ENCODE measurements at regions not wholly inside any gene's neighbourhood (a gene's known extent, or its start where the extent isn't known, plus 50 kb on each side); places are given as distances from the start of the nearest gene placed in this dataset.
"Not testable (repeated sequence)": the region's sequence is repeated elsewhere in the genome, so short reads cannot be mapped to it uniquely, and the experiment has no call there.

DNA sequence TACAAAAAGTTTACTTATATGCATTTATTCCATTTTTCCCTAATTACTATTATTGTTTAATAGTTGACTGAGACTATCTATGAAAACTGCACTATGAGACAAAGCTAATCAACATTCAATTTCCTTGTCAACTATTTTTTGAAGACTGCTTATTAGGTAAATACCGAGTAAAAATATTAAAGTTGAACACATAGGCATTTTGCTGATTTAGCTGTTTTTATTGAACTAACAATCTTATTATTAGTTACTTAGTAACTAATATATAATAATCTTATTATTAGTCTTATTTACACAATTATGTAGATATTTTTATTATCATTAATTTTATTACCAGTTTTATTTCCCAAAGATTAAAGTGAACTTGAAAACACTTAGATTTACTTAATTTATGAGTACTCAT, 728.8 kb downstream of the TENT5A start:
- H3K36me3 Mint-ChIP-seq, result no peaks in the 10 kb centered on the region
- DNase-seq (ENCODE audit: low spot score in 2 of 2) (no peak), ATAC-seq (no peak)
- H3K27ac Mint-ChIP-seq, result no peak overlapping the region
- H3K9me3 Mint-ChIP-seq, result peaks cover 8 to 10% of the 10 kb centered on the region in 2 donors

DNA sequence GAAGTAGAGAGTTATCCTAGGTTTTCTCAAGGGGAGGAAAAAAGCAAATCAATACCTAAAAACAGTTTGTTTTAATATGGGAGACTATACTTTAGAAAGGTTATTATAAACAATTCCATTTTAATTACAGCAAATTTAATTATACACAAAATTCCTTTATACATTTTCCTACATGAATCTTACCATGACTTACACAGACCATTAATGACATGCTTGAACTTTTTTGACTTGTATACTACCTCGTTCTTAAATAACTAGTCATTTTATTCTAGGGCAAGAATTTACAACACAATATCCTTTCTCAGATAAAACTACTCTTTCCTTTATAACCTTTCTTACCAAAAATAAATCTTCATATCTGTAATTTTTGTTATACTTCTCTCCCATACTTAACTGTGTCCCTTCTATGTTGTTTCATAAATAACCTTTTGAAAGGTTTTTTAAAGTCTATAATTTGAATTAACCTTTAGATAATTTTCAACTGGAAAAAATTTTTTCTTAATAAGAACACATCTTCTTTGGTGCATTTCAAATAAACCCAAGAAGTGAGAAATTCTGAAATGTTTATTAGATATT, 729.4 kb downstream of the TENT5A start:
- ATAC-seq (no peak), DNase-seq (ENCODE audit: low spot score in 2 of 2) (no peak)
- H3K36me3 Mint-ChIP-seq, result no peaks in the 10 kb centered on the region
- no peak overlapping the region for H3K27ac Mint-ChIP-seq
- peaks cover 8 to 10% of the 10 kb centered on the region in 2 donors for H3K9me3 Mint-ChIP-seq

DNA sequence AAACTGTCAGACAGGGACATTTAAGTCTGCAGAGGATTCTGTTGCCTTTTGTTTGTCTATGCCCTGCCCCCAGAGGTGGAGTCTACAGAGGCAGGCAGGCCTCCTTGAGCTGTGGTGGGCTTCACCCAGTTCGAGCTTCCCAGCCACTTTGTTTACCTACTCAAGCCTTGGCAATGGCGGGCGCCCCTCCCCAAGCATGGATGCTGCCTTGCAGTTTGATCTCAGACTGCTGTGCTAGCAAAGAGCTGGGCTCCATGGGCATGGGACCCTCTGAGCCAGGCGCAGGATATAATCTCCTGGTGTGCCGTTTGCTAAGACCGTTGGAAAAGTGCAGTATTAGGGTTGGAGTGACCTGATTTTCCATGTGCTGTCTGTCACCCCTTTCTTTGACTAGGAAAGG, 734.9 kb downstream of the TENT5A start:
- DNase-seq (ENCODE audit: low spot score in 2 of 2); ATAC-seq; H3K27ac Mint-ChIP-seq; H3K36me3 Mint-ChIP-seq: not testable (repeated sequence)
- peaks cover 6 to 19% of the 10 kb centered on the region in 2 donors for H3K9me3 Mint-ChIP-seq

DNA sequence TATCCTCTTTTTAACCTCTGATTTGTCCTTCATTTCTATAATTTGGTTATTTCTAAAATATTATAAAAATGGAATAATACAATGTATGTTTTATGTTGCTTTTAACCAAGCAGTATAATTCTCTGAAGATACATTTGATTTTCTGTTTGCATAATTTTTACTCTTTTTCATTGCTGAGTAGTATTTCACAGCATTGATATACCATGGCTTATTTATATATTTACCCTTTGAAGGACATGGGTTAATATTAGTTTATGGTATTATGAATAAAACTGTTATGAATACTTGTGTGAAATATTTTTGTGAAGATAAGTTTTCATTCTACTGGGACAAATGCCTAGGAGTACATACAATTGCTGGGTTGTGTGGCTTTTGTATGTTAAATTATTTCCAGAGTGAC, 748.6 kb downstream of the TENT5A start:
- ATAC-seq (no peak), DNase-seq (ENCODE audit: low spot score in 2 of 2) (no peak)

DNA sequence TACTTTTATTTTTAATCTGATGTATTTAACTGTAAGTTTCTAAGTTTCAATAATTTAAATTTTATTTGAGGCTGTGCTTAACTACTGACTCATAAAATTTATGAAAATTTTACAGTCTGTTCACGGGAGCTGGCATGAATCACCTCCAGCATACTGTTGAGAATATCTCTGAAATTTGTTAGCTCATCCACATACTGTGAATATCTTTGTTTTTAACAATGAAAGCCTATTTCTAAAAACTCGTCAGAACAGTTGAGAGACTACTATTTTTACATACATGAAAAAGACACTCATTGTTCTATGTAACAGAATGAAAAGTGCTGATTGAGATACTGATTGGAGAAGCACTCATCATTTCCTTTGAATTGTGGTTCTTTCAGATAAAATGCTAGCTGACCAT, 749.3 kb downstream of the TENT5A start:
- no peak for ATAC-seq

More for the DNA sequence above, 748.6 kb downstream of the TENT5A start:
- no peak overlapping the region for H3K27ac Mint-ChIP-seq
- H3K9me3 Mint-ChIP-seq, result peaks cover 4 to 13% of the 10 kb centered on the region in 2 donors
- no peaks in the 10 kb centered on the region for H3K36me3 Mint-ChIP-seq

DNA sequence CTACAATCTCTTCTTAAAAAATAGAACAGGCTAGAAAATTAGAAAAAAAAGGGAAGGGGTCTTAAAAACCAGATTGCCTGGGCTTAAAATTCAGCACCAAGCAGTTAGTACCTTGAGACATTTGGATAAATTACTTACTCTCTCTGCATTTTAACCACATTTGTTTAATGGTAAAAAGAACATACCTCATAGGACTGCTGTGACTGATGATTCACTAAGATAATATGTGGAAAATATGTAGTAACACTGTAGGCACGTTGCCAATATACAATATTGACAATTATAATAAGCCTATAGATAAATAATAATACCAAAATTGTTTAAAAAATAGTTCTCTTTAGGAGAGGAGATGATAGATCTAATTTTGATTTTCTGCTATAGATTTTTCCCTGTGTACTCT, 750.4 kb downstream of the TENT5A start:
- ATAC-seq, result no peak
- no peak for DNase-seq (ENCODE audit: low spot score in 2 of 2)
- H3K9me3 Mint-ChIP-seq, result peaks cover 0 to 13% of the 10 kb centered on the region in 2 donors
- H3K36me3 Mint-ChIP-seq, result no peaks in the 10 kb centered on the region
- H3K27ac Mint-ChIP-seq, result no peak overlapping the region

More for the DNA sequence above, 749.3 kb downstream of the TENT5A start:
- Mint-ChIP-seq H3K9me3 (peaks cover 0 to 13% of the 10 kb centered on the region in 2 donors), H3K27ac (no peak overlapping the region), H3K36me3 (no peaks in the 10 kb centered on the region)
- DNase-seq (ENCODE audit: low spot score in 2 of 2), result no peak

DNA sequence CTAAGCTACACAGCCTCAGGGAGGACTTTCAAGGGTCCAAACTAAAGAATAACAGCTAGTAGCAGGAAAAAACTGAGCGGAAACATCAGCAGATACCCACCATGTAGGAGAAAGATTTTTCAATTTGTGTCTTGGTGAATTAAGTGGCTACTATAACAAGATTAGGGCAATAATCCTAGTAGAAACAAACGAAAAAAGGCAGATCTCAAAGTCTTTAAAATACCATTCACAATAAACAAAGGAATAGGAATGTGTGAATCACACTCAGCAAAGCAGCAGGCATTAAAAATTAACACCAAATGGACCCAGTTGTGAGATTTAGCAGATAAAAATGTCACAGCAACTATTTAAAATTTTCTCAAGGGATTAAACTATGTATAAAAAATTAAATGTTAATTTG, 761.2 kb downstream of the TENT5A start:
- H3K27ac Mint-ChIP-seq, result no peak overlapping the region
- no peak for ATAC-seq
- H3K36me3 Mint-ChIP-seq, result no peaks in the 10 kb centered on the region
- no peak for DNase-seq (ENCODE audit: low spot score in 2 of 2)
- peaks cover 6 to 15% of the 10 kb centered on the region in 2 donors for H3K9me3 Mint-ChIP-seq

DNA sequence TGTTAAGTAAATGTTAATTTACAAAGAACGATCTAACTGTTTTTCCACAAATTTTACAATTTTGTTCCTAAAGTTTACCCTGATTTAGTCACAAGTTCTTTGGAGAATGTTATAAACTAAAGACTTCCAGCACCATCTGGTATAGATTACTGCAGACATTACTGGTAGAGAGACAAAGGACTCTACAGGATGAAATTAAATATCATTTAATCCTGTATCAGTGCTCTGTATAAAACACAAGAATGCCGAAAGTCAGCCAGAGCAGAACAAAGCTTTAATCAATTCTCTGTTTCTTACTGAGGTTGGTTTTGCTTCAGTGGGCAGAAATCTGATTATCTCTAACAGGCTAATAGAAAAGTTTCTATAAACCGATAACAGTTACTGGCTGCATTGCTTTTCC, 763.6 kb downstream of the TENT5A start:
- H3K36me3 Mint-ChIP-seq, result no peaks in the 10 kb centered on the region
- H3K27ac Mint-ChIP-seq, result no peak overlapping the region

DNA sequence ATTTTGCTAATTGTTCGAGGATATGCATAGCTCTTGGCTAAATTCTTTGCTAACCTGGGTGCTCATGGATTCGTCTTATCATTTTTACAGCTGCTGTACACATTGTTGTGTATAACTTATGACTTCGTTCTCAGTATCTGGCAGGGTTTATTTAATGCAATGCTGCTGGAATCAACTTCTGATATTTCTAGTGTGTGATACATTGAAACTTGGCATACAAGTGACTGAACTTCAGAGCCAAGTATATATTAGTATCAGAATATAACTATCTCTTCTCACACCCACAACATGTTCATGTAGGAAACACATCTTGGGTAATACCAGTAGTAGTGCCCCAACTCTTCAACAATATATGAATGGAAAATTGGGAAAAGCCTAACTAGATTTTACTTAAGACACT, 764.2 kb downstream of the TENT5A start:
- no peak for DNase-seq (ENCODE audit: low spot score in 2 of 2)
- Mint-ChIP-seq H3K9me3 (peaks cover 10 to 11% of the 10 kb centered on the region in 2 donors), H3K27ac (no peak overlapping the region), H3K36me3 (no peaks in the 10 kb centered on the region)
- no peak for ATAC-seq

More for the DNA sequence above, 763.6 kb downstream of the TENT5A start:
- ATAC-seq (no peak), DNase-seq (ENCODE audit: low spot score in 2 of 2) (no peak)
- H3K9me3 Mint-ChIP-seq, result peaks cover 7 to 11% of the 10 kb centered on the region in 2 donors

DNA sequence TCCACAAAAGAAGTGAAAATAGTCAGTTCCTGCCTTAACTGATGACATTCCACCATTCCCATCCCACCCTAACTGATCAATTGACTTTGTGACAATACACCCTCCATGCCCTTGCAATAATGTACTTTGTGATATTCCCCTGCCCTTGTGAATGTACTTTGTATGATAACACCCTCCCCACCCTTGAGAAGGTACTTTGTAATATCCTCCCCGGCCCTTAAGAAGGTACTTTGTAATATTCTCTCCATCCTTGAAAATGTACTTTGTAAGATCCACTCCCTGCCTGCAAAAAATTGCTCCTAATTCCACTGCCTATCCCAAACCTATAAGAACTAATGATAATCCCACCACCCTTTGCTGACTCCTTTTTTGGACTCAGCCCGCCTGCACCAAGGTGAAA, 771.3 kb downstream of the TENT5A start:
- H3K36me3 Mint-ChIP-seq; H3K27ac Mint-ChIP-seq; DNase-seq (ENCODE audit: low spot score in 2 of 2); ATAC-seq: not testable (repeated sequence)
- H3K9me3 Mint-ChIP-seq, result peaks cover 9 to 11% of the 10 kb centered on the region in 2 donors

DNA sequence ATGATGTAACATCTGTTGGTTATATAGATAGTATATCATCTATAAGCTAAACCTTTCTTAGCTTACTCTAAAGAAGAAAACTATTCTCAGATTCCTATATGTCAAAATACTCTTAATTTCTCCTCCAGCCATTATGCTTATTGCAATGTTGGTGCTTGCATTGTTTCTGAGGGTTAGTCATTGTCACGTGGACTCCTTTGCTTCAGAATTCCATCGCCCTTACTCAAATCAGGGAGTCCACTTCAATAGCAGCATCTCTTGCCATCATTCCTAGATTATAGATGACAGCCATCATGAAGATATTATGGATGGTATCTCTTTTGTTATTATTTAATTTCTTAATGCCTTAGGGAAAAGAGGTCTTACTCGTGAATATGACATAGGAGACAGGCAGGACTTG, 776.1 kb downstream of the TENT5A start:
- Mint-ChIP-seq H3K9me3 (peaks cover 5 to 9% of the 10 kb centered on the region in 2 donors), H3K36me3 (no peaks in the 10 kb centered on the region), H3K27ac (no peak overlapping the region)
- DNase-seq (ENCODE audit: low spot score in 2 of 2), result no peak
- ATAC-seq, result no peak

DNA sequence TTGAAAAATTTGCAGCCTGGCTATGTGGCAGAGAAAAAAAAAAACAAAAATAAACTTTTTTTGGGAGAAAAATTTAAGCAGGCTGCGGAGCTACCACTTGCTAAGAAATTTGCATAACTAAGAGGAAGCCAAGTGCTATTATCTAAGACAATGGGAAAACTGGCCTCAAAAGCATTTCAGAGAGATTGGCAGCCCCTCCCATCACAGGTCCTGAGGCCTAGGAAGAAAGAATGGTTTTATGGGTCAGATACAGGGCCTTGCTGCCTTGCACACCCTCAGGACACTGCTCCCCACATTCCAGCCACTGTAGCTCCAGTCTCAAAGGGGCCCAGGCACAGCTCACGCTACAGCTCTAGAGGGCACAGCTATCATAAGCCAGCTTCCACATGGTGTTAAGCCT, 777.9 kb downstream of the TENT5A start:
- Mint-ChIP-seq H3K27ac (no peak overlapping the region), H3K9me3 (peaks cover 5 to 6% of the 10 kb centered on the region in 2 donors), H3K36me3 (no peaks in the 10 kb centered on the region)
- ATAC-seq (no peak), DNase-seq (ENCODE audit: low spot score in 2 of 2) (no peak)

DNA sequence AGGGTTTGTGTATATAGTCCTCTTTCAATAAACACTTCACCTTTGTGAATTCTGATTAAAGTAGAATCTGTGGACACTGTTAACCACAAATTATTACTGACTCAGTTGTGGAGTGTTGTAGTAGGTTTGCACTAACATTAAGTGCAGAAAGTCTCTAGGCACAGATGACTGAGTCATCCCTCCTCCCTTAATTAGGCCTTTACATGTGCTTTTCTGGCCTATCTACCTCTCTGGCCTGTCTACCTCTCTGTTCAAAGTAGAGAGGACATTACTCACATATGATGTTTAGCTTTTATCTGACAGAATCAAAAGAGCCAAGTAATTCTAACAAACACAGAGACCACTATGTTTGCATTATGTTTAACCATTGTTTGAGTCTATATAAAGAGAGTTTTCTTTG, 783.0 kb downstream of the TENT5A start:
- no peaks in the 10 kb centered on the region for H3K36me3 Mint-ChIP-seq
- no peak overlapping the region for H3K27ac Mint-ChIP-seq
- ATAC-seq, result no peak
- no peaks in the 10 kb centered on the region for H3K9me3 Mint-ChIP-seq
- no peak for DNase-seq (ENCODE audit: low spot score in 2 of 2)

DNA sequence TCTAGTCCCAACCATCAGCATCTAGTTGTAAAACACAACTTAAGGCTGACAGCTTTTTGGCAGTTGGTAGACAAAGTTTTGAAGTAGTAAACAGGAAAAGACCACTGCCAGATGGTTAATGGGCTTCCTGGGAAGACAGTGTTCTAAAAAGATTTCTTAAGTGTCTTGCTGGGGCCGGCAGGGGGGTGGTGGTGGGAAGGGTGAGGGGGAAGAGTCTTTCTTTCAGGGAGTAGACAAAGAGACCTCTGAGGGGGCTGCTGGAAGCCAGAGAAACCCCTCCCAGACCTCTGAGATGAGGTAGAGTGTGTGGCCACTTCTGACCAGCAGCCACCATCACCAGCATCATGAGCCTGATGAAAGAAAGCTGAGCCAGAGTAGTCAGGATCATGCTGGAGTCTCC, 784.9 kb downstream of the TENT5A start:
- H3K9me3 Mint-ChIP-seq, result no peaks in the 10 kb centered on the region
- DNase-seq (ENCODE audit: low spot score in 2 of 2), result no peak
- H3K27ac Mint-ChIP-seq, result no peak overlapping the region
- H3K36me3 Mint-ChIP-seq, result no peaks in the 10 kb centered on the region
- no peak for ATAC-seq

DNA sequence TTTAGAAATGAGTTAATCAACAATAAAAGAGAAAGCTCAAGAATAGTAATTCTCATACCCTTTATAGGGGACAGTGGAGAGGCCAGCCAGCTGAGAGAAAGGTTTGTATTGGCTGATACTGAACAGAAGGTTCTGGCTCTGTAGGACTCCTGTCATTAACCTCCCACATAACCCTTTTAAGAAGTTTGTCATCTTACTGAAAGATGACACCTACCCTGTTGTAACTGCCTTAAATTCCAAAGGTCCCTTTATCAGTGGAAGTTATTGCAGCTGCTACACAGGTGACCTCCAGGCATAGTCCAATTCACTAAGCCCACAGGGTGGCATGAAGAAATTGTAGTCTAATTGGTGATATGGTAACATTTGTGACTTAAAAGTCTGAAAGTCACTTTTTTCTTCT, 790.1 kb downstream of the TENT5A start:
- ATAC-seq, result no peak
- Mint-ChIP-seq H3K36me3 (no peaks in the 10 kb centered on the region), H3K9me3 (no peaks in the 10 kb centered on the region), H3K27ac (no peak overlapping the region)
- no peak for DNase-seq (ENCODE audit: low spot score in 2 of 2)

DNA sequence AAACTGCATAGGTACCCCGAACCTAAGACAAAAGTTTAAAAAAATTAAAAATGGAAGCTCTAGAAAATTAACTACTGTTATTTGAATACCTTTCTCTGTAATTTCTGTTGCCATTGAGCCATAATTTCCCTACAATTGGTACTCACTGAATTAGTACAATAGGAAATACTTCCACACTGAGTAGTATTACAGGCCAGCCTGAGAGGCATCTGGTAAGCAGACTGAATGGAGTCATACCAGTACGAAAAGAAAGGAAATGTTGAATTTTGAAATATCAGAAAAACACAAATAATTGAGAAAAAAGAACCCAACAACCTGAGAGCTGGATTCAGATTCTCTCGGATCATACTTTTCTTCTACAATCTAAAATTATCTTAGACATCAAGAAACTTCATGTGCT, 791.3 kb downstream of the TENT5A start:
- no peaks in the 10 kb centered on the region for H3K36me3 Mint-ChIP-seq
- ATAC-seq (no peak), DNase-seq (ENCODE audit: low spot score in 2 of 2) (no peak)
- no peak overlapping the region for H3K27ac Mint-ChIP-seq
- no peaks in the 10 kb centered on the region for H3K9me3 Mint-ChIP-seq

DNA sequence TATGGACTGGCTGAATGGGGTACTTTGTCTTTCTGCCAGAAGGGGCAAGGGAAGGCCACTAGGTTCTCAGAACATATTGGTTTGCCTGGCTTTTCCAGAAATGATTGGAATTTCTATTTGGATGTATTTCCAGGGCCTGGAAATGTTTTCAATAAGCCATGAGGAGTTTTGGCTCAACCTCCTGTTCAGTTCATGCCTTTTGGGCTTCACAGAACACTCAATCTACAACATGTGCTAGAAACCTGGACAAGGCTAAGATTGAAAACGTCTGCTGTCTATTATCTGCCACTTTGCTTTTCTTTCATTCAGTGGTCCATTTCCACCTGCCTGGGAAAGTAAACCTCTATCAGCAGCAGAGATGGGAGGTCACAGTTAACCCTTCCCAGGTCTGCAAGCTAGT, 793.4 kb downstream of the TENT5A start:
- ATAC-seq (no peak), DNase-seq (ENCODE audit: low spot score in 2 of 2) (no peak)
- no peaks in the 10 kb centered on the region for H3K9me3 Mint-ChIP-seq
- H3K27ac Mint-ChIP-seq, result no peak overlapping the region
- H3K36me3 Mint-ChIP-seq, result no peaks in the 10 kb centered on the region

DNA sequence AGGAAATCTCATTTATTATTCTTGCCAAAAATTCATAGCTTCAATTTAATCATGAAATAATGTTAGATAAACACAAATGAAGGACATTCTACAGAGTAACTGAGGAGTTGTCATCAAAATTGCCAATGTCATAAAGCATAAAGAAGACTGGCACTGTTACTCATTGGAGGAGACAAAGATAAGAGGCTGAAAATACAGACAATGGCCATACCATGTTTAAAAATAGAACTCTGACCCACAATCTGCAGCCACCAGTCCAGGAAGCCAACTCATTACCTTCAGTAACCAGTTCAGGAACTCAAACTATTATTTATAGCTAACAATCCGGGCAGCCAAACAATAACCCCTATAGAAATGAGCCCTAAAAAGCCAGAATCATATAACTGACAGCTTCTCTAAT, 795.6 kb downstream of the TENT5A start:
- Mint-ChIP-seq H3K27ac (no peak overlapping the region), H3K9me3 (peaks cover 0 to 3% of the 10 kb centered on the region in 2 donors), H3K36me3 (no peaks in the 10 kb centered on the region)
- ATAC-seq (no peak), DNase-seq (ENCODE audit: low spot score in 2 of 2) (no peak)

DNA sequence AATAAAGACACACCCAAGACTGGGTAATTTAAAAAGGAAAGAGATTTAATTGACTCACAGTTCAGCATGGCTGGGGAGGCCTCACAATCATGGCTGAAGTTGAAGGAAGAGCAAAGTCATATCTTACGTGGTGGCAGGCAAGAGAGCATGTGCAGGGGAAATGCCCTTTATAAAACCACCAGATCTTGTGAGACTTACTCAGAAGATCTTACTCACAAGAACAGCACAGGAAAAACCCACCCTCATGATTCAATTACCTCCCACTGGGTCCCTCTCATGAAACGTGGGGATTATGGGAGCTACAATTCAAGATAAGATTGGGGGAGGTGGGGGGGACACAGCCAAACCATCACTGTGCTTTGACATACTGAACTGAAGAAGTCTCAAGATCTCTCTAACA, 800.0 kb downstream of the TENT5A start:
- H3K36me3 Mint-ChIP-seq; ATAC-seq; H3K27ac Mint-ChIP-seq; DNase-seq (ENCODE audit: low spot score in 2 of 2); H3K9me3 Mint-ChIP-seq: not testable (repeated sequence)

Data from activated naive CD4-positive, alpha-beta T cell treated with anti-CD3 and anti-CD28 coated beads, Interleukin-2, amount 50 U/mL, for 72 hours (primary cell).